Peyer's patch (tissue), 4 donors: ENCODE measurements at regions not wholly inside any gene's neighbourhood (a gene's known extent, or its start where the extent isn't known, plus 50 kb on each side); places are given as distances from the start of the nearest gene placed in this dataset.

Source experiments
- DNase-seq, 3 donors: peaks; one replicate each; pipeline ENCODE4 v3.0.0-alpha.2; 2017 to 2019
- H3K27ac ChIP-seq, 4 donors: fragments of 200-600 bp; sonication (generic); one replicate each; pipeline ENCODE4 v1.5.1; 2016 to 2019
- H3K27me3 ChIP-seq, 2 donors: fragments of 200-600 bp; sonication (generic); one replicate each; pipeline ENCODE4 v1.5.1; 2019
- H3K36me3 ChIP-seq, 3 donors: fragments of 200-600 bp; sonication (generic); one replicate each; pipeline ENCODE4 v1.5.1; 2016 to 2019
- H3K4me1 ChIP-seq, 4 donors: fragments of 200-600 bp; sonication (generic); one replicate each; pipeline ENCODE4 v1.5.1; 2016 to 2019
- H3K4me3 ChIP-seq, 4 donors: fragments of 200-600 bp; sonication (generic); 1 replicate in 3 of 4; 2 replicates in 1 of 4; pipeline ENCODE4 v1.5.1; 2016 to 2019; ENCODE audit warnings: mild to moderate bottlenecking in 1 of 4
- H3K9me3 ChIP-seq, 4 donors: fragments of 200-600 bp; sonication (generic); one replicate each; pipeline ENCODE4 v1.5.1; 2016 to 2019; ENCODE audit warnings: mild to moderate bottlenecking in 1 of 4
- CTCF ChIP-seq, 6 experiments: fragments of 450-650 bp in 4 of 6; fragments of 200-600 bp in 2 of 6; sonication (generic) in 1 of 6; IDR thresholded peaks; one replicate each; pipeline ENCODE4 v1.5.1; 2017 to 2019; ENCODE audit warnings: antibody characterized with exemption in 6 of 6, mild to moderate bottlenecking in 3 of 6, moderate library complexity in 1 of 6
- POLR2A ChIP-seq, 2 donors: fragments of 450-650 bp; IDR thresholded peaks; one replicate each; pipeline ENCODE4 v1.5.1; 2017; ENCODE audit warnings: antibody characterized with exemption in 2 of 2, mild to moderate bottlenecking in 2 of 2, moderate library complexity in 2 of 2

- TF ChIP-seq CTCF (IDR thresholded peaks at IDR 0.05) (no peak), POLR2A (IDR thresholded peaks at IDR 0.05) (no peak)
- Histone ChIP-seq H3K9me3 (no peaks in the 10 kb centered on the region), H3K4me1 (no peaks in the 10 kb centered on the region), H3K36me3 (no peaks in the 10 kb centered on the region), H3K4me3 (no peak overlapping the region), H3K27ac (no peak overlapping the region), H3K27me3 (no peaks in the 10 kb centered on the region)
- no peak for DNase-seq
Measured at GRCh38 chr13:70407486-70407885, 299.2 kb upstream of the KLHL1 start.

- DNase-seq = no peak
- Histone ChIP-seq H3K9me3 (no peaks in the 10 kb centered on the region), H3K4me1 (no peaks in the 10 kb centered on the region), H3K27ac (no peak overlapping the region), H3K4me3 (no peak overlapping the region), H3K36me3 (no peaks in the 10 kb centered on the region), H3K27me3 (no peaks in the 10 kb centered on the region)
- TF ChIP-seq POLR2A (IDR thresholded peaks at IDR 0.05) (no peak), CTCF (IDR thresholded peaks at IDR 0.05) (no peak)
Measured at GRCh38 chr13:70405266-70405665, 297.0 kb upstream of the KLHL1 start.

GRCh38 chr13:70394031-70394548 is 285.8 kb upstream of the KLHL1 start:
- DNase-seq = no peak
- no peak overlapping the region for H3K4me3 ChIP-seq
- no peak overlapping the region for H3K27ac ChIP-seq
- H3K27me3 ChIP-seq = no peaks in the 10 kb centered on the region
- H3K36me3 ChIP-seq = no peaks in the 10 kb centered on the region
- no peak for TF ChIP-seq POLR2A (IDR thresholded peaks at IDR 0.05)
- TF ChIP-seq CTCF (IDR thresholded peaks at IDR 0.05) = no peak
- no peaks in the 10 kb centered on the region for H3K9me3 ChIP-seq
- H3K4me1 ChIP-seq = no peaks in the 10 kb centered on the region

GRCh38 chr13:70391678-70392077 is 283.4 kb upstream of the KLHL1 start:
- Histone ChIP-seq H3K27ac (no peak overlapping the region), H3K4me3 (no peak overlapping the region), H3K36me3 (no peaks in the 10 kb centered on the region), H3K9me3 (no peaks in the 10 kb centered on the region), H3K27me3 (no peaks in the 10 kb centered on the region), H3K4me1 (no peaks in the 10 kb centered on the region)
- peak in 2 of 3 donors; percentile 49 to 72 for DNase-seq
- TF ChIP-seq CTCF (IDR thresholded peaks at IDR 0.05) (no peak), POLR2A (IDR thresholded peaks at IDR 0.05) (no peak)

- no peak overlapping the region for H3K27ac ChIP-seq
- H3K27me3 ChIP-seq = no peaks in the 10 kb centered on the region
- TF ChIP-seq CTCF (IDR thresholded peaks at IDR 0.05) = no peak
- TF ChIP-seq POLR2A (IDR thresholded peaks at IDR 0.05) = no peak
- H3K4me1 ChIP-seq = no peaks in the 10 kb centered on the region
- no peaks in the 10 kb centered on the region for H3K9me3 ChIP-seq
- H3K4me3 ChIP-seq = no peak overlapping the region
- DNase-seq = no peak
- no peaks in the 10 kb centered on the region for H3K36me3 ChIP-seq
Measured at GRCh38 chr13:70390968-70391367, 282.7 kb upstream of the KLHL1 start.

GRCh38 chr13:70390064-70390463 is 281.8 kb upstream of the KLHL1 start:
- Histone ChIP-seq H3K9me3 (no peaks in the 10 kb centered on the region), H3K27ac (no peak overlapping the region), H3K36me3 (no peaks in the 10 kb centered on the region), H3K4me3 (no peak overlapping the region), H3K27me3 (no peaks in the 10 kb centered on the region), H3K4me1 (no peaks in the 10 kb centered on the region)
- TF ChIP-seq POLR2A (IDR thresholded peaks at IDR 0.05) (no peak), CTCF (IDR thresholded peaks at IDR 0.05) (no peak)
- DNase-seq = no peak
